Fibroblast of skin of left biceps (primary cell): ENCODE measurements at regions not wholly inside any gene's neighbourhood (a gene's known extent, or its start where the extent isn't known, plus 50 kb on each side); places are given as distances from the start of the nearest gene placed in this dataset.
"Not testable (repeated sequence)": the region's sequence is repeated elsewhere in the genome, so short reads cannot be mapped to it uniquely, and the experiment has no call there.

Experiments used
- DNase-seq, 2 experiments: peaks; one replicate each; pipeline ENCODE4 v3.0.0-alpha.2; 2013; ENCODE audit warnings: low read depth in 2 of 2

GRCh38 chr14:23895480-23895879, 58.1 kb upstream of the DHRS4 start:
- DNase-seq: no peak

GRCh38 chr14:23896609-23897153, 56.9 kb upstream of the DHRS4 start:
- no peak for DNase-seq

GRCh38 chr14:23897291-23897690, 56.3 kb upstream of the DHRS4 start:
- not testable (repeated sequence) for DNase-seq

GRCh38 chr14:23898359-23898758, 55.2 kb upstream of the DHRS4 start:
- not testable (repeated sequence) for DNase-seq

GRCh38 chr14:23899788-23900187, 53.8 kb upstream of the DHRS4 start:
- no peak for DNase-seq

- no peak for DNase-seq
Measured at GRCh38 chr14:23903442-23903841, 50.1 kb upstream of the DHRS4 start.
